Lower lobe of right lung (tissue), 2 donors: ENCODE measurements at regions not wholly inside any gene's neighbourhood (a gene's known extent, or its start where the extent isn't known, plus 50 kb on each side); places are given as distances from the start of the nearest gene placed in this dataset.
A peak's percentile ranks its signal among the peaks of the same experiment; 100 is the strongest.
"Not testable (repeated sequence)": the region's sequence is repeated elsewhere in the genome, so short reads cannot be mapped to it uniquely, and the experiment has no call there.

ENCODE experiments used
- ATAC-seq, 2 donors: fragments of 200-7000 bp; cut with Tn5 transposase; one replicate each; pipeline ENCODE4 v1.9.1; 2020 to 2022; ENCODE audit warnings: mild to moderate bottlenecking in 2 of 2, moderate library complexity in 2 of 2
- DNase-seq: peaks from one replicate; pipeline ENCODE4 v3.0.0-alpha.2; 2020
- H3K27ac ChIP-seq: fragments of 200-600 bp; one replicate; pipeline ENCODE4 v1.8.0; 2022
- H3K27me3 ChIP-seq: fragments of 200-600 bp; one replicate; pipeline ENCODE4 v1.8.0; 2022; ENCODE audit warnings: low read depth
- H3K36me3 ChIP-seq: fragments of 200-600 bp; one replicate; pipeline ENCODE4 v1.8.0; 2022; ENCODE audit warnings: mild to moderate bottlenecking
- H3K4me1 ChIP-seq: fragments of 200-600 bp; one replicate; pipeline ENCODE4 v1.8.0; 2022
- H3K4me3 ChIP-seq: fragments of 200-600 bp; one replicate; pipeline ENCODE4 v1.8.0; 2022; ENCODE audit warnings: mild to moderate bottlenecking
- H3K9me3 ChIP-seq: fragments of 200-600 bp; one replicate; pipeline ENCODE4 v1.8.0; 2022
- intact Hi-C: fragments of 100-400 bp; cut with DNase I; formaldehyde crosslinking; loops from one replicate; pipeline ENCODE4 v1.11.0; 2022
- TF ChIP-seq, protein P1 (sequence below): fragments of 200-600 bp; IDR thresholded peaks from one replicate; pipeline ENCODE4 v1.8.0; 2022; ENCODE audit warnings: antibody characterized with exemption, mild to moderate bottlenecking
- donor health status: DM: no; HTN: yes; CAD: no; lungs with severe emphysema.

- Histone ChIP-seq H3K9me3 (no peaks in the 10 kb centered on the region), H3K4me3 (no peak overlapping the region), H3K4me1 (no peaks in the 10 kb centered on the region), H3K36me3 (no peaks in the 10 kb centered on the region), H3K27me3 (no peaks in the 10 kb centered on the region), H3K27ac (no peak overlapping the region)
- no peak for DNase-seq
- TF ChIP-seq, protein P1, sequence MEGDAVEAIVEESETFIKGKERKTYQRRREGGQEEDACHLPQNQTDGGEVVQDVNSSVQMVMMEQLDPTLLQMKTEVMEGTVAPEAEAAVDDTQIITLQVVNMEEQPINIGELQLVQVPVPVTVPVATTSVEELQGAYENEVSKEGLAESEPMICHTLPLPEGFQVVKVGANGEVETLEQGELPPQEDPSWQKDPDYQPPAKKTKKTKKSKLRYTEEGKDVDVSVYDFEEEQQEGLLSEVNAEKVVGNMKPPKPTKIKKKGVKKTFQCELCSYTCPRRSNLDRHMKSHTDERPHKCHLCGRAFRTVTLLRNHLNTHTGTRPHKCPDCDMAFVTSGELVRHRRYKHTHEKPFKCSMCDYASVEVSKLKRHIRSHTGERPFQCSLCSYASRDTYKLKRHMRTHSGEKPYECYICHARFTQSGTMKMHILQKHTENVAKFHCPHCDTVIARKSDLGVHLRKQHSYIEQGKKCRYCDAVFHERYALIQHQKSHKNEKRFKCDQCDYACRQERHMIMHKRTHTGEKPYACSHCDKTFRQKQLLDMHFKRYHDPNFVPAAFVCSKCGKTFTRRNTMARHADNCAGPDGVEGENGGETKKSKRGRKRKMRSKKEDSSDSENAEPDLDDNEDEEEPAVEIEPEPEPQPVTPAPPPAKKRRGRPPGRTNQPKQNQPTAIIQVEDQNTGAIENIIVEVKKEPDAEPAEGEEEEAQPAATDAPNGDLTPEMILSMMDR, result no peak
- intact Hi-C loops, result no loop called here
- ATAC-seq, result no peak
These were observed 226.9 kb upstream of the DEPDC1 start for GRCh38 chr1:68723791-68724190.

GRCh38 chr1:68725001-68725752, 228.3 kb upstream of the DEPDC1 start:
- Histone ChIP-seq H3K27ac (no peak overlapping the region), H3K4me1 (no peaks in the 10 kb centered on the region)
- no peak for DNase-seq

GRCh38 chr1:68739486-68739885, 242.6 kb upstream of the DEPDC1 start:
- H3K27me3 ChIP-seq, H3K4me3 ChIP-seq, H3K27ac ChIP-seq, H3K4me1 ChIP-seq, H3K9me3 ChIP-seq, H3K36me3 ChIP-seq, intact Hi-C loops, DNase-seq, ATAC-seq: not testable (repeated sequence)

More at GRCh38 chr1:68725001-68725752, 228.3 kb upstream of the DEPDC1 start:
- Histone ChIP-seq H3K4me3 (no peak overlapping the region), H3K9me3 (no peaks in the 10 kb centered on the region), H3K36me3 (no peaks in the 10 kb centered on the region), H3K27me3 (no peaks in the 10 kb centered on the region)
- TF ChIP-seq, protein P1, result no peak
- intact Hi-C loops, result no loop called here
- ATAC-seq, result no peak

GRCh38 chr1:68745011-68745410, 248.1 kb upstream of the DEPDC1 start:
- Histone ChIP-seq H3K4me3 (no peak overlapping the region), H3K36me3 (no peaks in the 10 kb centered on the region), H3K4me1 (no peaks in the 10 kb centered on the region), H3K9me3 (no peaks in the 10 kb centered on the region), H3K27ac (no peak overlapping the region), H3K27me3 (no peaks in the 10 kb centered on the region)
- TF ChIP-seq, protein P1, result no peak
- ATAC-seq (peak in 1 of 2 donors; percentile 12), DNase-seq (no peak)
- intact Hi-C loops, result no loop called here

DNA sequence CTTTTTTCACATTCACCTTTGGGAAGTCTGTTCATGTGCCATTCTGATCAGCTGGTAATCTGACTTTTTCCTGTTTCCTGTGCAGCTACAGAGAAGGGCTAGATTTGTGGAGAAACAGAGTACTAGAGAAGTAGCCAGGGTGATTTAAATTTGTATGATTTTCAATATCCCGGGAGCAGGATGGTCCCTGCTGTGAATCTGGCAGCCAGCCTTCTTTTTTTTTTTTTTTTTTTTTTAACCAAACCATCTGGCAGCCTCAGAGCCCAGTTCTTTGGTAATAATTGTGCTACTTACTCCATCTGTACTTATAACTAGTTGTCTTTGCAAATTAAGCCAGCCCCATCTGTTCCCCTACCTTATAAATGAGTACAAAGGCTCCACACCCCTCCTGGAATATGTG, 248.6 kb upstream of the DEPDC1 start:
- Histone ChIP-seq H3K27me3 (no peaks in the 10 kb centered on the region), H3K27ac (no peak overlapping the region), H3K4me1 (no peaks in the 10 kb centered on the region), H3K4me3 (no peak overlapping the region), H3K36me3 (no peaks in the 10 kb centered on the region), H3K9me3 (no peaks in the 10 kb centered on the region)
- TF ChIP-seq, protein P1, result no peak
- intact Hi-C loops, result no loop called here
- no peak for DNase-seq
- ATAC-seq, result no peak

DNA sequence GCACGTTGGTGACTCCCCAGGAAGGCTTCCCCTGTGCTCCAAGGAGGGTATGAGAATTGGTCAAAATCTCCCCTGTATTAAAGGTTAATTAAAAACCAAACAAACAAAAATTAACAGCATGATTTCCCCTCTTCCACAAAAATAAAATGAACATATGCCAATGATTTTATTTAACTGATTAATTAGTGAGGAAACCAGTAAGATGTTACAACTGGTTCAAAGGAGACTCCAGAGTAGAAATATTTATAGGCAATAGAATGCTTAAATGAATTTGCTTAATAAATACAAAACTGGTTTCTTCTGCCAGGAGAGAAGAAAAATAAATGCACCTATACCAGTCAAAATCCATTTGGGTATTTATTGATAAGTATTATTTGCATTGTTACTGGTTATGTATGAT, 249.5 kb upstream of the DEPDC1 start:
- no peak for ATAC-seq
- Histone ChIP-seq H3K4me1 (no peaks in the 10 kb centered on the region), H3K9me3 (no peaks in the 10 kb centered on the region), H3K4me3 (no peak overlapping the region), H3K36me3 (no peaks in the 10 kb centered on the region), H3K27ac (no peak overlapping the region), H3K27me3 (no peaks in the 10 kb centered on the region)
- TF ChIP-seq, protein P1, result no peak
- intact Hi-C loops, result no loop called here
- no peak for DNase-seq
